WERI-Rb-1 (cell line): ENCODE measurements at regions not wholly inside any gene's neighbourhood (a gene's known extent, or its start where the extent isn't known, plus 50 kb on each side); places are given as distances from the start of the nearest gene placed in this dataset.

Source experiments
- DNase-seq: peaks from one replicate; pipeline ENCODE4 v3.0.0-alpha.2; 2020
- H3K27ac ChIP-seq: fragments of 250-450 bp; sonication (Bioruptor Pico); 2 replicates; pipeline ENCODE4 v1.5.1; 2020; ENCODE audit warnings: mild to moderate bottlenecking, moderate library complexity
- H3K27me3 ChIP-seq: fragments of 250-450 bp; sonication (Bioruptor Pico); 2 replicates; pipeline ENCODE4 v1.5.1; 2021; ENCODE audit warnings: mild to moderate bottlenecking, low read depth, moderate library complexity; ENCODE audit not compliant: insufficient read depth, severe bottlenecking
- H3K36me3 ChIP-seq: fragments of 250-450 bp; sonication (Bioruptor Pico); 2 replicates; pipeline ENCODE4 v1.5.1; 2020; ENCODE audit warnings: mild to moderate bottlenecking, moderate library complexity
- H3K4me3 ChIP-seq: 2 replicates; pipeline ENCODE4 v1.5.1; 2011; ENCODE audit warnings: low read depth, mild to moderate bottlenecking, control low read depth, low read length
- H3K9me3 ChIP-seq: fragments of 250-450 bp; sonication (Bioruptor Pico); 2 replicates; pipeline ENCODE4 v1.5.1; 2021; ENCODE audit warnings: mild to moderate bottlenecking, moderate library complexity; ENCODE audit not compliant: severe bottlenecking
- TF ChIP-seq, protein P1 (sequence below): IDR thresholded peaks from 2 replicates; pipeline ENCODE4 v1.5.1; 2011; ENCODE audit warnings: low read depth, mild to moderate bottlenecking, control low read depth, inconsistent platforms, low read length

DNA sequence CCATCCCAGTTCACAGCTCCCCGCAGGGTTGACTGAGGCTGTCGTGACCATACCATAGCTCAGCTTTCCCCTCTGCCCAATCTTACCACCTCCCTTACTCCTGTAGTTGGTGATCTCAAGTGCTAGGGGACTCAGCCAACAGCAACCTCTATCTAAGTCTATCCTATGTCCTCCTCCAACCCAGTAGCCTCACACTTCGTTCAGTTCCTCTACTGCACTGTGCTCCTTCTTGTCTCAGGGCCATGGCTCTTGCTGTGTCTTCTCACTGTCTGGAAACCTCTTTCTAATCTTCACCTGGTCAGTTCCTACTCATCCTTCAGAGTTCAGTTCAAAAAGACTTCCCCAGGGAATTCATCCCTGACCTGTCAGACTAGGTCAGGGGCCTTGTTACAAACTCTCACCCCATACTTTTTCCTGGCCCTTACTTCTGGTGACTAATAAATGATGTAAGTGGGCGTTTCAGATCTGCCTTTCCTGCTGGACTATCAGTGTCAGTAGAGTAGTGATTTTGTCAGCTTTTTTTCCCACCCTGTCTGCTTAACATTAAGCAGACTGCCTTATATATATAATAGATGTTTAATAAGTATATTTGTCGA lies 53.6 kb upstream of the NR3C1 start:
- H3K27ac ChIP-seq = no peak overlapping the region
- DNase-seq = no peak
- TF ChIP-seq, protein P1, sequence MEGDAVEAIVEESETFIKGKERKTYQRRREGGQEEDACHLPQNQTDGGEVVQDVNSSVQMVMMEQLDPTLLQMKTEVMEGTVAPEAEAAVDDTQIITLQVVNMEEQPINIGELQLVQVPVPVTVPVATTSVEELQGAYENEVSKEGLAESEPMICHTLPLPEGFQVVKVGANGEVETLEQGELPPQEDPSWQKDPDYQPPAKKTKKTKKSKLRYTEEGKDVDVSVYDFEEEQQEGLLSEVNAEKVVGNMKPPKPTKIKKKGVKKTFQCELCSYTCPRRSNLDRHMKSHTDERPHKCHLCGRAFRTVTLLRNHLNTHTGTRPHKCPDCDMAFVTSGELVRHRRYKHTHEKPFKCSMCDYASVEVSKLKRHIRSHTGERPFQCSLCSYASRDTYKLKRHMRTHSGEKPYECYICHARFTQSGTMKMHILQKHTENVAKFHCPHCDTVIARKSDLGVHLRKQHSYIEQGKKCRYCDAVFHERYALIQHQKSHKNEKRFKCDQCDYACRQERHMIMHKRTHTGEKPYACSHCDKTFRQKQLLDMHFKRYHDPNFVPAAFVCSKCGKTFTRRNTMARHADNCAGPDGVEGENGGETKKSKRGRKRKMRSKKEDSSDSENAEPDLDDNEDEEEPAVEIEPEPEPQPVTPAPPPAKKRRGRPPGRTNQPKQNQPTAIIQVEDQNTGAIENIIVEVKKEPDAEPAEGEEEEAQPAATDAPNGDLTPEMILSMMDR = no peak
- no peaks in the 10 kb centered on the region for H3K27me3 ChIP-seq
- no peaks in the 10 kb centered on the region for H3K36me3 ChIP-seq
- no peak overlapping the region for H3K4me3 ChIP-seq
- H3K9me3 ChIP-seq = no peaks in the 10 kb centered on the region

DNA sequence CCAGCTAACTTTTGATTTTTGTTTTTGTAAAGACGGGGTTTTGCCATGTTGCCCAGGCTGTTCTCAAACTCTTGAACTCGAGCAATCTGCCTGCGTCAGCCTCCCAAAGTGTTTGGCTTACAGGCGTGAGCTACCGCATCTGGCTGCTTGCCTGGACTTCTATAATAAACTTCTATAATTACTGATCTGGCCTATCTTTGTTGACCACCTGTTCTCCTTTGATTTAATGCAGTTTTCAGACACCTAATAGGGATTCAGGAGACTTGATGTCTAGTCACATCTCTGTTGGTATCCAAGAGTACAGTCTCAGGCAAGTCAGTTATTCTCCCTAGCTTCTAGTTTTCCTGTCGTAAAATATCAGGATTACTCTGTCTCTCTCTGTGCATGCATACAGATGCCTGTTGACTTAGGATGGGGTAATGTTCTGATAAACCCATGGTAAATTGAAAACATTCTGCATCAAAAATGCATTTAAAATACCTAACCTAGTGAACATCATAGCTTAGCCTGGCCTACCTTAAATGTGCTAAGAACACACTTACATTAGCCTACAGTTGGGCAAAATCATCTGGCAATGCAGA lies 51.5 kb upstream of the NR3C1 start:
- Histone ChIP-seq H3K27ac (no peak overlapping the region), H3K9me3 (no peaks in the 10 kb centered on the region), H3K4me3 (no peak overlapping the region), H3K27me3 (no peaks in the 10 kb centered on the region), H3K36me3 (no peaks in the 10 kb centered on the region)
- TF ChIP-seq, protein P1 = no peak
- no peak for DNase-seq

DNA sequence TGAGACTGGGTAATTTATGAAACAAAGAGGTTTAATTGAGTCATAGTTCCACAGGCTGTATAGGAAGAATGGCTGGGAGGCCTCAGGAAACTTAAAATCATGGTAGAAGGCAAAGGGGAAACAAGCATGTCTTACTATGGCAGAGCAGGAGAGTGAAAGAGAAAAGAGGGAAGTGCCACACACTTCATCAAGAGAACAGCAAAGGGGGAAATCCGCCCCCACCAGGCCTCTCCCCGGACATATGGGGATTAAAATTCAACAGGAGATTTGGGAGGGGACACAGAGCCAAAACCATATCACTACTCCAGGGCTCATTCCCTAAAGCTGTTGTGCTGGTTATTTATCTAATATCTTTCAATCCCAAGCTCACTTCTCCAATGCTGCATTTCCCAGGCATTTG lies 50.2 kb upstream of the NR3C1 start:
- no peak overlapping the region for H3K27ac ChIP-seq
- TF ChIP-seq, protein P1 = no peak
- no peak for DNase-seq

More for the DNA sequence above, 50.2 kb upstream of the NR3C1 start:
- H3K27me3 ChIP-seq = no peaks in the 10 kb centered on the region
- no peak overlapping the region for H3K4me3 ChIP-seq
- H3K9me3 ChIP-seq = no peaks in the 10 kb centered on the region
- H3K36me3 ChIP-seq = no peaks in the 10 kb centered on the region
